Erythroblast (primary cell): ENCODE measurements at regions not wholly inside any gene's neighbourhood (a gene's known extent, or its start where the extent isn't known, plus 50 kb on each side); places are given as distances from the start of the nearest gene placed in this dataset.

Source experiments
- GATA1 ChIP-seq: IDR thresholded peaks from 2 replicates; pipeline ENCODE4 v1.6.1; 2011; ENCODE audit warnings: low read depth, mild to moderate bottlenecking, control low read depth, low read length, moderate library complexity
- POLR2A ChIP-seq: IDR thresholded peaks from 2 replicates; pipeline ENCODE4 v1.6.1; 2011; ENCODE audit warnings: mild to moderate bottlenecking, low read length

GRCh38 chr6:56387621-56388414, 140.4 kb upstream of the COL21A1 start:
- no peak for TF ChIP-seq POLR2A
- no peak for TF ChIP-seq GATA1
